NCI-H526 treated with DMSO at 0.1 percent for 48 hours (cell line): ENCODE measurements at regions not wholly inside any gene's neighbourhood (a gene's known extent, or its start where the extent isn't known, plus 50 kb on each side); places are given as distances from the start of the nearest gene placed in this dataset.

Source experiments
- DNase-seq: peaks from one replicate; lab custom pipeline; 2025; lab: John Stamatoyannopoulos, UW

DNA sequence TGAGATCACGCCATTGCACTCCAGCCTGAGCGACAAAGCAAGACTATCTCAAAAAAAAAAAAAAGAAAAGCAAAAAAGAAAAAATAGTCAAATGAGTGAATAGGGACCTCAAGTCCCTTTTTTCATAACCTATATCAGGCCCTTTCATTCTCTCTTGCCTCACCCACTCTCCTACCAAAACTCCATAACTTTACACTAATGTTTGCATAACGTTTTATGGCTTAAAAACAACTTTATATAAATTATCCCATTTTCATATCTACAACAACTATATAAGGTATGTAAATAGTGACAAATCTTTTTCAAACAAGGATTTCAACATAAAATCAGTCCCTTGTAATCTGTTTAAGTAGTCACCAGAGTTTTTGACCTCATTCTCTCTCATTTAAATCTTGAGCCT lies 56.9 kb upstream of the PIP5K1B start:
- no peak for DNase-seq

DNA sequence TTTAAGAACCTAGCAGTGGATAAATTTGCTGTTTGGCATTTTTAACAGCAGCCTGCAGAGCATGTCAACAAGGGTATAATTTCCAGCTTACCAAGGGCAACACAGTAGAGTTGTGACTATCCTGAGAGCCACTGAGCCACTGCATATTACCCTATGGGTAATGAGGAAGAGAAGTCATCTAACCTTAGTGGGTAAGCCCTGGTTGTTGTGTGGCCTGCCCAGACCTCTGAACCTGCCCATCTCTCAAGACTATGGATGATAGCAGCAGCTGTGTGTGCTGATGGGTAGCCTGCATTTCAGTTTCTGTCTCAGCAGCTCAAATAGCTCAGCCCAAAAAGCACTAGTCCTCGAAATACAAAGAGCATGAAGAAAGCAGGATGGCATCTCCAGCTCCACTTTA lies 56.1 kb upstream of the PIP5K1B start:
- DNase-seq, result no peak

DNA sequence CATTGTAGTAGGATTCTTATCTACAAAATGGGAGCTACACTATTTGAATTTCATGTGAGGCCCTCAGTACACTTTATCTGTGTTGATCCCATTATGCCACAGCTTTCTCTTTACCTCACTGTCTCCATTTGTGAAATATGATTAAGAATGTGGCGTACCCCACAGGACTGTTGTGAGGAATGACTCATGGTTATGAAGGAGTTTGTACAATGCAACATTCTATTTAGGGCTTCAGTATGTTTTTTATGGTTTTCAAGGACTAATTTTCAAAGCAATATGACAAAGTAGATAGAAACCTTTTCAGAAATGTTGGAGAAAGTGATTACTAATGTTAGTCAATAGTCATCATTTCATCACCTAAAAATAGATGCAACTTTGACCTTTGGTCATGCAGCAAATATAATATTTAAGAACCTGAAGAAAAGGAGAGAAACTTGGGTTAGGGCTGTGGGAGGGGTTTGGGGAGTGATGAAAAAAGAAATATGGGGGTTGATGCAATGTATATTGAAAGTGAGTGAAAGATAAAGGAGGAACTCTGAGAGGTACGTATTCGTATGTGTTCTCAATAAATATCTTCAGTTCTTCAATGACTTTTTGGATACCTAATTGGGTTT lies 53.7 kb upstream of the PIP5K1B start:
- no peak for DNase-seq

DNA sequence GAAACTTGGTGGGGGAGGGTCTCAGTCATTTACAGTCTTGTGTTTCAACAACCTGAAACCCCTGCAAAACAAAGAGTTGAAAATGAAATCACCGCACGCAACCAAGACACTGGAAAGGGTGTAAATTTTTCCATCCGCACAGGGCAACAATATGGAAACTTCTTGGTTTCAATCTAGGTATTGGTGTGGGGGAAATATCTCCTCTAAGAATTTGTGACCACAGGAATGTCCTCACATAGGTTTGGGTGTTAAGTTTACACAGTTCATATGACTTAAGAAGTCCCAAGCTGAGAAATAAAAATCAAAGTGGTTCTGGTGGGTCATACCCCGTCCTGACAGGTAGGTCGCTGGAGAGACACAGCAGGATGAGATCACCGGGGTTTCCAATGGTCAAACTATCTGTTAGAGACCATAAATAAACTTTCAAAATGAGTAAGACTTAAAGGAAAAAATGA lies 51.9 kb upstream of the PIP5K1B start:
- DNase-seq, result no peak

- DNase-seq, result no peak
Observed at GRCh38 chr9:68654075-68654474, 51.0 kb upstream of the PIP5K1B start.
